ENCODE measurements at regions not wholly inside any gene's neighbourhood (a gene's known extent, or its start where the extent isn't known, plus 50 kb on each side); places are given as distances from the start of the nearest gene placed in this dataset.
"Not testable (repeated sequence)": the region's sequence is repeated elsewhere in the genome, so short reads cannot be mapped to it uniquely, and the experiment has no call there.

- H3K27me3 ChIP-seq; FAIRE-seq; H3K36me3 ChIP-seq; ATAC-seq; H3K4me3 ChIP-seq; intact Hi-C loops (cut with DNase I); DNase-seq; H3K27ac ChIP-seq; H3K4me1 ChIP-seq; H3K9me3 ChIP-seq: not testable (repeated sequence)
- WGBS, 2 donors: 98% methylated on average over 3 of the region's 3 CpGs
These were observed 102.8 kb upstream of the KCNMA1 start for GRCh38 chr10:77740396-77740795.

- TF ChIP-seq CTCF (IDR thresholded peaks at IDR 0.05): no peak
- Histone ChIP-seq H3K27me3 (no peaks in the 10 kb centered on the region), H3K27ac (no peak overlapping the region), H3K4me1 (no peaks in the 10 kb centered on the region), H3K9me3 (no peaks in the 10 kb centered on the region), H3K4me3 (no peak overlapping the region), H3K36me3 (no peaks in the 10 kb centered on the region)
- WGBS, 2 donors: 81 to 91% methylated on average over 2 of the region's 2 CpGs
- FAIRE-seq: no peak
- intact Hi-C loops (cut with DNase I): no loop called here
- ATAC-seq: no peak
- no peak for DNase-seq
These were observed 101.0 kb upstream of the KCNMA1 start for GRCh38 chr10:77738496-77739158.

- no peaks in the 10 kb centered on the region for H3K4me1 ChIP-seq
- H3K4me3 ChIP-seq: no peak overlapping the region
- no peaks in the 10 kb centered on the region for H3K9me3 ChIP-seq
- H3K36me3 ChIP-seq: no peaks in the 10 kb centered on the region
- no peak for TF ChIP-seq CTCF (IDR thresholded peaks at IDR 0.05)
- intact Hi-C loops (cut with DNase I): no loop called here
- ATAC-seq: no peak
- no peaks in the 10 kb centered on the region for H3K27me3 ChIP-seq
- no peak overlapping the region for H3K27ac ChIP-seq
- WGBS, 2 donors: 48 to 51% methylated on average over 2 of the region's 2 CpGs
- DNase-seq: no peak
- FAIRE-seq: no peak
These were observed 100.0 kb upstream of the KCNMA1 start for GRCh38 chr10:77737608-77738007.

- DNase-seq; H3K27me3 ChIP-seq; ATAC-seq; H3K9me3 ChIP-seq; intact Hi-C loops (cut with DNase I); H3K4me3 ChIP-seq; FAIRE-seq; H3K4me1 ChIP-seq; H3K27ac ChIP-seq; H3K36me3 ChIP-seq: not testable (repeated sequence)
- WGBS, 2 donors: 69 to 72% methylated on average over 5 of the region's 5 CpGs
These were observed 97.5 kb upstream of the KCNMA1 start for GRCh38 chr10:77735136-77735535.

GRCh38 chr10:77732213-77733003 is 94.8 kb upstream of the KCNMA1 start:
- TF ChIP-seq CTCF (IDR thresholded peaks at IDR 0.05): no peak
- no peak overlapping the region for H3K4me3 ChIP-seq

GRCh38 chr10:77727481-77727880 is 89.9 kb upstream of the KCNMA1 start:
- intact Hi-C loops (cut with DNase I): no loop called here

More at GRCh38 chr10:77732213-77733003, 94.8 kb upstream of the KCNMA1 start:
- WGBS, 2 donors: 65 to 68% methylated on average over 23 of the region's 23 CpGs
- DNase-seq (no peak), ATAC-seq (no peak), FAIRE-seq (no peak)
- H3K9me3 ChIP-seq: no peaks in the 10 kb centered on the region
- H3K27ac ChIP-seq: no peak overlapping the region
- H3K4me1 ChIP-seq: no peaks in the 10 kb centered on the region
- H3K27me3 ChIP-seq: no peaks in the 10 kb centered on the region
- intact Hi-C loops (cut with DNase I): no loop called here
- no peaks in the 10 kb centered on the region for H3K36me3 ChIP-seq

More at GRCh38 chr10:77727481-77727880, 89.9 kb upstream of the KCNMA1 start:
- 83 to 95% methylated on average over 3 of the region's 3 CpGs for WGBS, 2 donors
- Histone ChIP-seq H3K4me1 (no peaks in the 10 kb centered on the region), H3K27ac (no peak overlapping the region), H3K36me3 (no peaks in the 10 kb centered on the region), H3K27me3 (no peaks in the 10 kb centered on the region), H3K4me3 (no peak overlapping the region), H3K9me3 (no peaks in the 10 kb centered on the region)
- FAIRE-seq (no peak), DNase-seq (no peak), ATAC-seq (no peak)
- no peak for TF ChIP-seq CTCF (IDR thresholded peaks at IDR 0.05)
